ENCODE measurements at regions not wholly inside any gene's neighbourhood (a gene's known extent, or its start where the extent isn't known, plus 50 kb on each side); places are given as distances from the start of the nearest gene placed in this dataset.

- no peak overlapping the region for H3K4me3 Mint-ChIP-seq
- peaks cover 9% of the 10 kb centered on the region for H3K27me3 Mint-ChIP-seq (ENCODE audit: low read depth)
- no peaks in the 10 kb centered on the region for H3K4me1 Mint-ChIP-seq (ENCODE audit: low read depth)
- CTCF ChIA-PET: interaction anchor here (1.3 kb wide), 1 partner anchor 65 kb away, joined by 3 read pairs; no protein-coding TSS in a partner anchor
- DNase-seq: no peak
- H3K27ac Mint-ChIP-seq: no peak overlapping the region
- no peaks in the 10 kb centered on the region for H3K9me3 Mint-ChIP-seq
- intact Hi-C loops (cut with micrococcal nuclease): no loop called here
- no peaks in the 10 kb centered on the region for H3K36me3 Mint-ChIP-seq (ENCODE audit: low read depth)
Measured at GRCh38 chr12:130097342-130097741, 64.9 kb upstream of the FZD10 start.

GRCh38 chr12:130097798-130098255 is 64.4 kb upstream of the FZD10 start:
- H3K27ac Mint-ChIP-seq: no peak overlapping the region
- H3K36me3 Mint-ChIP-seq (ENCODE audit: low read depth): no peaks in the 10 kb centered on the region
- H3K9me3 Mint-ChIP-seq: no peaks in the 10 kb centered on the region
- intact Hi-C loops (cut with micrococcal nuclease): no loop called here
- H3K4me3 Mint-ChIP-seq: no peak overlapping the region
- CTCF ChIA-PET: interaction anchor here (1.3 kb wide), 1 partner anchor 65 kb away, joined by 3 read pairs; no protein-coding TSS in a partner anchor
- DNase-seq: no peak
- H3K27me3 Mint-ChIP-seq (ENCODE audit: low read depth): peaks cover 10% of the 10 kb centered on the region
- H3K4me1 Mint-ChIP-seq (ENCODE audit: low read depth): no peaks in the 10 kb centered on the region

GRCh38 chr12:130098301-130099005 is 63.8 kb upstream of the FZD10 start:
- intact Hi-C loops (cut with micrococcal nuclease): no loop called here
- no peaks in the 10 kb centered on the region for H3K36me3 Mint-ChIP-seq (ENCODE audit: low read depth)
- no peaks in the 10 kb centered on the region for H3K4me1 Mint-ChIP-seq (ENCODE audit: low read depth)
- H3K9me3 Mint-ChIP-seq: no peaks in the 10 kb centered on the region
- H3K27ac Mint-ChIP-seq: no peak overlapping the region
- no peak for DNase-seq
- peaks cover 14% of the 10 kb centered on the region for H3K27me3 Mint-ChIP-seq (ENCODE audit: low read depth)
- CTCF ChIA-PET: no interaction called here
- H3K4me3 Mint-ChIP-seq: no peak overlapping the region

- intact Hi-C loops (cut with micrococcal nuclease): no loop called here
- H3K4me3 Mint-ChIP-seq: no peak overlapping the region
- no peak overlapping the region for H3K27ac Mint-ChIP-seq
- CTCF ChIA-PET: no interaction called here
- peaks cover 30% of the 10 kb centered on the region for H3K27me3 Mint-ChIP-seq (ENCODE audit: low read depth)
- peaks cover 5% of the 10 kb centered on the region for H3K4me1 Mint-ChIP-seq (ENCODE audit: low read depth)
- no peaks in the 10 kb centered on the region for H3K36me3 Mint-ChIP-seq (ENCODE audit: low read depth)
- DNase-seq: no peak
- peaks cover 3% of the 10 kb centered on the region for H3K9me3 Mint-ChIP-seq
Measured at GRCh38 chr12:130100634-130101362, 61.5 kb upstream of the FZD10 start.

- Mint-ChIP-seq H3K4me1 (ENCODE audit: low read depth) (peaks cover 5% of the 10 kb centered on the region), H3K9me3 (peaks cover 3% of the 10 kb centered on the region), H3K4me3 (no peak overlapping the region), H3K27me3 (ENCODE audit: low read depth) (peaks cover 32% of the 10 kb centered on the region), H3K27ac (no peak overlapping the region), H3K36me3 (ENCODE audit: low read depth) (no peaks in the 10 kb centered on the region)
- CTCF ChIA-PET: no interaction called here
- DNase-seq: no peak
- intact Hi-C loops (cut with micrococcal nuclease): no loop called here
Measured at GRCh38 chr12:130101370-130101769, 60.9 kb upstream of the FZD10 start.

- H3K27me3 Mint-ChIP-seq (ENCODE audit: low read depth): peaks cover 32% of the 10 kb centered on the region
- peaks cover 3% of the 10 kb centered on the region for H3K9me3 Mint-ChIP-seq
- CTCF ChIA-PET: no interaction called here
- H3K27ac Mint-ChIP-seq: no peak overlapping the region
- H3K4me3 Mint-ChIP-seq: no peak overlapping the region
- no peak for DNase-seq
- H3K36me3 Mint-ChIP-seq (ENCODE audit: low read depth): no peaks in the 10 kb centered on the region
- H3K4me1 Mint-ChIP-seq (ENCODE audit: low read depth): peaks cover 5% of the 10 kb centered on the region
- intact Hi-C loops (cut with micrococcal nuclease): no loop called here
Measured at GRCh38 chr12:130102266-130102665, 60.0 kb upstream of the FZD10 start.

GRCh38 chr12:130104571-130105106 is 57.6 kb upstream of the FZD10 start:
- H3K36me3 Mint-ChIP-seq (ENCODE audit: low read depth): no peaks in the 10 kb centered on the region
- no peak for DNase-seq
- H3K27me3 Mint-ChIP-seq (ENCODE audit: low read depth): peaks cover 28% of the 10 kb centered on the region
- H3K4me1 Mint-ChIP-seq (ENCODE audit: low read depth): peaks cover 5% of the 10 kb centered on the region
- intact Hi-C loops (cut with micrococcal nuclease): no loop called here
- no peak overlapping the region for H3K27ac Mint-ChIP-seq
- peaks cover 8% of the 10 kb centered on the region for H3K9me3 Mint-ChIP-seq
- no peak overlapping the region for H3K4me3 Mint-ChIP-seq
- CTCF ChIA-PET: interaction anchor here (1.3 kb wide), 2 partner anchors 57 to 77 kb away, joined by 3 to 4 read pairs; no protein-coding TSS in a partner anchor

GRCh38 chr12:130109062-130109945 is 53.0 kb upstream of the FZD10 start:
- H3K36me3 Mint-ChIP-seq (ENCODE audit: low read depth): no peaks in the 10 kb centered on the region
- peaks cover 18% of the 10 kb centered on the region for H3K27me3 Mint-ChIP-seq (ENCODE audit: low read depth)
- H3K4me3 Mint-ChIP-seq: no peak overlapping the region
- intact Hi-C loops (cut with micrococcal nuclease): no loop called here
- no peak overlapping the region for H3K27ac Mint-ChIP-seq
- DNase-seq: no peak
- peaks cover 9% of the 10 kb centered on the region for H3K9me3 Mint-ChIP-seq
- CTCF ChIA-PET: no interaction called here
- peaks cover 3% of the 10 kb centered on the region for H3K4me1 Mint-ChIP-seq (ENCODE audit: low read depth)

GRCh38 chr12:130110914-130111313 is 51.4 kb upstream of the FZD10 start:
- Mint-ChIP-seq H3K4me1 (ENCODE audit: low read depth) (no peaks in the 10 kb centered on the region), H3K9me3 (peaks cover 9% of the 10 kb centered on the region), H3K36me3 (ENCODE audit: low read depth) (no peaks in the 10 kb centered on the region), H3K4me3 (no peak overlapping the region), H3K27me3 (ENCODE audit: low read depth) (peaks cover 8% of the 10 kb centered on the region), H3K27ac (no peak overlapping the region)
- intact Hi-C loops (cut with micrococcal nuclease): no loop called here
- CTCF ChIA-PET: no interaction called here
- no peak for DNase-seq

DNA sequence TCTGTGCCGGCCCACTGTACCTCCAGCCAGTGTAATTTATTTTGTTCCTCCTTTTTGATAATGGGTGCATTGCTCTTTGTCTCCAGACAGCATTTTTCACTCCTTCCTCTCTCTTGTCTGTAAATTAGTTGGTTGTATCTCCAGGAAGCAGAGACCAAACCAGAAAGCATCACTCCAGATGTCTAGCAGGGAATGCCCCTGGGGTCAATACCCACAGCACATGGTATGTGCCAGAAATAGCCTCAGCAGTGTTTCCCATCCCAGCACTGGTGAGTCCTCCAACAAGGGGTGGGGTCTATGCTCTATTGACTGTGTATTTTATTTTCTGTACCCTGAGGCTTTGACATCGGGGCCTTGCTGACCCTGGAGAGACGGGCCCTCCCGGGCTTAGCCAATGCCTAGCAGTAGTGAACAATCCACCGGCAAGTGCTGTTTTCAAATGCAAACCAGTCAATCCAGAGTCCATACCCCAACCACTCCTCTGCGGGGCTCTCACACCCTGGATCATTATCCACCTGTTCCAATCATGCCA is 50.2 kb upstream of the FZD10 start:
- intact Hi-C loops (cut with micrococcal nuclease): no loop called here
- DNase-seq: no peak
- CTCF ChIA-PET: no interaction called here
- Mint-ChIP-seq H3K4me1 (ENCODE audit: low read depth) (no peaks in the 10 kb centered on the region), H3K27ac (no peak overlapping the region), H3K9me3 (peaks cover 9% of the 10 kb centered on the region), H3K36me3 (ENCODE audit: low read depth) (no peaks in the 10 kb centered on the region), H3K4me3 (no peak overlapping the region), H3K27me3 (ENCODE audit: low read depth) (peaks cover 6% of the 10 kb centered on the region)
